Fibroblast of peridontal ligament (primary cell): ENCODE measurements at regions not wholly inside any gene's neighbourhood (a gene's known extent, or its start where the extent isn't known, plus 50 kb on each side); places are given as distances from the start of the nearest gene placed in this dataset.

Source experiments
- DNase-seq: peaks from one replicate; pipeline ENCODE4 v3.0.0-alpha.2; 2010; ENCODE audit errors: extremely low read depth

- no peak for DNase-seq
Measured at GRCh38 chr6:20313051-20313450, 88.6 kb upstream of the E2F3 start.

GRCh38 chr6:20313960-20314530 lies 87.6 kb upstream of the E2F3 start:
- DNase-seq: no peak

GRCh38 chr6:20314866-20315845 lies 86.5 kb upstream of the E2F3 start:
- DNase-seq: no peak

GRCh38 chr6:20317430-20317829 lies 84.2 kb upstream of the E2F3 start:
- no peak for DNase-seq

GRCh38 chr6:20318851-20319387 lies 82.8 kb upstream of the E2F3 start:
- no peak for DNase-seq

- no peak for DNase-seq
Measured at GRCh38 chr6:20319520-20320357, 81.9 kb upstream of the E2F3 start.

- peak; percentile 29 for DNase-seq
Measured at GRCh38 chr6:20325641-20326421, 75.8 kb upstream of the E2F3 start.

GRCh38 chr6:20326422-20326728 lies 75.3 kb upstream of the E2F3 start:
- DNase-seq: no peak

- DNase-seq: no peak
Measured at GRCh38 chr6:20327141-20327540, 74.5 kb upstream of the E2F3 start.

- DNase-seq: no peak
Measured at GRCh38 chr6:20328266-20328923, 73.3 kb upstream of the E2F3 start.

GRCh38 chr6:20328924-20329300 lies 72.8 kb upstream of the E2F3 start:
- DNase-seq: no peak

- no peak for DNase-seq
Measured at GRCh38 chr6:20331042-20331441, 70.6 kb upstream of the E2F3 start.

- DNase-seq: no peak
Measured at GRCh38 chr6:20331625-20332024, 70.1 kb upstream of the E2F3 start.

GRCh38 chr6:20332441-20333006 lies 69.2 kb upstream of the E2F3 start:
- DNase-seq: no peak

GRCh38 chr6:20333721-20334269 lies 67.9 kb upstream of the E2F3 start:
- DNase-seq: no peak

GRCh38 chr6:20334334-20334733 lies 67.3 kb upstream of the E2F3 start:
- DNase-seq: no peak

- DNase-seq: no peak
Measured at GRCh38 chr6:20334962-20335361, 66.7 kb upstream of the E2F3 start.

- DNase-seq: no peak
Measured at GRCh38 chr6:20335872-20336271, 65.8 kb upstream of the E2F3 start.

- DNase-seq: no peak
Measured at GRCh38 chr6:20338156-20338555, 63.5 kb upstream of the E2F3 start.
